DOHH2 (cell line): ENCODE measurements at regions not wholly inside any gene's neighbourhood (a gene's known extent, or its start where the extent isn't known, plus 50 kb on each side); places are given as distances from the start of the nearest gene placed in this dataset.

Experiments
- CTCF ChIP-seq: fragments of 200-600 bp; sonication (generic); IDR thresholded peaks from one replicate; pipeline ENCODE4 v1.5.1; 2014; ENCODE audit warnings: antibody characterized with exemption, mild to moderate bottlenecking, low read depth, low read length; ENCODE audit not compliant: poor library complexity, severe bottlenecking
- EZH2phosphoT487 ChIP-seq: fragments of 200-600 bp; sonication (generic); IDR thresholded peaks from 2 replicates; pipeline ENCODE4 v1.6.1; 2017; ENCODE audit warnings: borderline replicate concordance, mild to moderate bottlenecking, antibody characterized with exemption, low read length, moderate library complexity, mixed read lengths

GRCh38 chr7:114104035-114104434 lies 185.2 kb upstream of the PPP1R3A start:
- TF ChIP-seq CTCF, result no peak
- TF ChIP-seq EZH2phosphoT487, result no peak
